Femur (tissue), 1 donor: ENCODE measurements at regions not wholly inside any gene's neighbourhood (a gene's known extent, or its start where the extent isn't known, plus 50 kb on each side); places are given as distances from the start of the nearest gene placed in this dataset.

Experiments
- DNase-seq: peaks from one replicate; pipeline ENCODE4 v3.0.0-alpha.2; 2017

DNA sequence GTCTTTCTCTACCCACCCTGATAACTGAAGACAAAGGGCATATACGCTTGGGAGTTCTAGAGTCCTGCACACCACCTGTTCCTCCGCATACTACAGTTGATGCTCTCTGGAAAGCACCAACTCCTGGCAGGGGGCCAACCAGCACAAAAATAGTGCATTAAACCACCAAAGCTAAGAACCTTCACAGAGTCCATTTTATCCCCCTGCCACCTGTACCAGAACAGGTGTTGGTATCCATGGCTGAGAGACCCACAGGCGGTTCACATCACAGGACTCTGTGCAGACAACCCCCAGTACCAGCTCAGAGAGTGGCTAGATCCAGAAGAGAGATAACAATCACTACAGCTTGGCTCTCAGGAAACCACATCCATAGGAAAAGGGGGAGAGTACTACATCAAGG, 114.4 kb upstream of the POU1F1 start:
- DNase-seq = peak; percentile 18

- no peak for DNase-seq
Measured at GRCh38 chr3:87390353-87390752, 114.0 kb upstream of the POU1F1 start.

- no peak for DNase-seq
Measured at GRCh38 chr3:87375231-87375682, 98.9 kb upstream of the POU1F1 start.

DNA sequence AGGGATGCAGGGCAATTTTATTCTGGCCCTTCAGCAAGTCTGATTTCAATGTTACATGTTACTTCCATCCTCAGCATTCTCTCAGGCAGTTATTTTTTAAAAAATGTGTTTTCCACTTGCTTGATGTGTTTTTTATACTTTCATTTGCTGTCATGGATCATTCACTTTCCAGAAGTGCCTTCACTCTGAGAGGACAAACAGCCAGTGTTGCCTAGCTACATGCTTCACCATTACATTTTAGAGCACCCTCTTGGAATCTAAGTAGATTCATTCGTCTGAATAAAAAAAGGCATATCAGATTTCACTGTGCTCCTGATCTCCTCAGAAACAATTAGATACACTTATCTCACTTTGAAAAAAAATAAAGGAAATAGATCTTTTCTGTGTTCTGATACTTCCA, 93.6 kb upstream of the POU1F1 start:
- DNase-seq = no peak

- no peak for DNase-seq
Measured at GRCh38 chr3:87367736-87368135, 91.4 kb upstream of the POU1F1 start.

- DNase-seq = no peak
Measured at GRCh38 chr3:87363721-87364120, 87.3 kb upstream of the POU1F1 start.

GRCh38 chr3:87361956-87362355, 85.6 kb upstream of the POU1F1 start:
- DNase-seq = no peak

GRCh38 chr3:87361271-87361670, 84.9 kb upstream of the POU1F1 start:
- no peak for DNase-seq

DNA sequence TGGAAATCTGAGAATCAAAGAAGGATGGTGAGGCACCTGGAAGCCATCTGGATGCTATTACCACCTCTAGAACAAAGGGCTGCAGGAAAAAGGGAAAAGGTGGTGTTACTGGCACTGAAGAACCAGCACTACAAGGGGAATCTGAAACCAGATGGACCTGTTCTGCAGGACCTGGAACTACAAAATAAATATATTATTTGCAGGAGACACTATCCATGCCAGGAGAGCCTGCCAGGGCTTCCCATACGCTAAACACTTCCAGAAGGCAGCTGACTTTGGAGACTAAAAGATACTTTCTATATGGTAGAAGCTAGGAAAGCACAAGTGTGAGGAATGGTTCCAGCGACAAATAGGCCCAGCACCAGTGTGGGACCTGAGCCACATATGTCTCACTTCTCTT, 83.4 kb upstream of the POU1F1 start:
- peak; percentile 18 for DNase-seq

GRCh38 chr3:87359025-87359424, 82.6 kb upstream of the POU1F1 start:
- no peak for DNase-seq

GRCh38 chr3:87358066-87358465, 81.7 kb upstream of the POU1F1 start:
- DNase-seq = no peak

DNA sequence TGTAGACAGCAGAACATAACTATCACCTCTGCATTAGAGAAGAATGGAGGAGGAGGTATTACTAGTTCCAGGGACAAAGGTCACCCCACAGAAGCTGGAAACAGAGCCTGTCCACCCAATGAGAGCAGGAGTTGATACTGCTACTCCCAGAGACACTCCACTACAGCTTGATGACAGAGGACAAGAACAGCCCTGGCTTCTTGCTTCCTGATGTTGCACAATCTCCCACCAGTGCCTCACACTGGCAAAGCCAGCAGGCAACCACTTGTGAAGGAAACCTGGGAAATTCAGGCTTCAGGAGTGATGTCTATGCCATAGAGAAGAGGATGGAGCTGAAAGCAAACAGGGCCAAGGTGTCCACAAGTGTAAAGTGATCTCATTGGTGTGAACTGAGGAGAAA, 78.0 kb upstream of the POU1F1 start:
- no peak for DNase-seq

GRCh38 chr3:87351937-87352336, 75.6 kb upstream of the POU1F1 start:
- DNase-seq = no peak

DNA sequence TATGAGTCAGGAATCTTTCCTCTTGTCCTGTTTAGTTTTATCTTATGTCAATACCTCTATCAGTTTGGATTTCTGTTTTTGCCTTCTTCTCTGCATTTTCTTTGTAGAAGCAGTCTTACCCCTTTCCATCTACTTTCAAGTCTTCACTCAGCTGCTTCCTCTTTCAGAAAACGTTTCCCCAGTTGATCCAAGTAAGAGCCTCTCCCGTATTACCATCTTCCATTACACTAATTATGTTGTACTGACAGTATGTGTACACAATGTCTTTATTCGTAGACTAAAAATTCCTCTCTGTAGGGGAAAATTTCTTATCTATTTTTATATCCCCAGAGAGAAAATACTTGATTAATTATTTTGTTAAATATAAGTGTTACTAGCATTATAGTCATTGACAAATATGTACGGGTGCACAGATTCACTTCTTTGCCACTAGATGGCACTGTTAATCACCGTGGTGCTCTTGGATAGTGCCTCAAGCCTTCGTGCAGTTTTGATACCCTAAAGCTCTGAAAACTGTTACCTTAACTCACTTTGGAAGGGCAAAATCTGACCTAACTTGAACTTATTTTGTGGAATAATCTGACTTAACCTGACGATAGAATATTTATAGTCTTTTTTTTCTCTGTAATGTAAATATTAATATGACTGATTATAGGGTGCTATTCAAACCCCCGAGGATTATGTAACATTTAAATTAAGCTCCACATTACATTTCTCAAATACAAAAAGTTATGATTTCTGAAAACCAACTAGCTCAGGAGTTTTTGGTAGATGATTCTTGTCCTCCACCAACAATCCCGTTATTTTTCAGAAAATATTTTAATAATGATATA, 74.2 kb upstream of the POU1F1 start:
- peak; percentile 24 for DNase-seq

- no peak for DNase-seq
Measured at GRCh38 chr3:87349833-87350232, 73.4 kb upstream of the POU1F1 start.

GRCh38 chr3:87336761-87337160, 60.4 kb upstream of the POU1F1 start:
- no peak for DNase-seq

DNA sequence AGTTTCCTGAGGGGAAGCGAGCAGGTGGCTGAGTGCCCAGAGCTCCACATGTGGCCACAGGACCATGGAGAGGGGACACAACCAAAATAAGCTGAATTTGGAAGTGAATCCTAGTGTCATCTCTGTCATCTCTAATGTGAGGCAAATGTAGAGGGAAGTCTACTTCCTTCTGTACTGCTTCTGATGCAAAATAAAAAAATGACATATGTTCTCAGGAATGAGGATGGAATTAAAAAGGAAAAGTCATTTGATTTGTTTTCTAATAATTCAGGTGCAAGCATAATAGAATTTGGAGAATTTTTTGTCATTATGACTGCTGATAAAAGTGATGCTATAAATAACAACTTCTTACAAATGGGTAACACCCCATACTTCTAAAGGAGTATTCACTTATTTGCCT, 59.5 kb upstream of the POU1F1 start:
- DNase-seq = no peak

DNA sequence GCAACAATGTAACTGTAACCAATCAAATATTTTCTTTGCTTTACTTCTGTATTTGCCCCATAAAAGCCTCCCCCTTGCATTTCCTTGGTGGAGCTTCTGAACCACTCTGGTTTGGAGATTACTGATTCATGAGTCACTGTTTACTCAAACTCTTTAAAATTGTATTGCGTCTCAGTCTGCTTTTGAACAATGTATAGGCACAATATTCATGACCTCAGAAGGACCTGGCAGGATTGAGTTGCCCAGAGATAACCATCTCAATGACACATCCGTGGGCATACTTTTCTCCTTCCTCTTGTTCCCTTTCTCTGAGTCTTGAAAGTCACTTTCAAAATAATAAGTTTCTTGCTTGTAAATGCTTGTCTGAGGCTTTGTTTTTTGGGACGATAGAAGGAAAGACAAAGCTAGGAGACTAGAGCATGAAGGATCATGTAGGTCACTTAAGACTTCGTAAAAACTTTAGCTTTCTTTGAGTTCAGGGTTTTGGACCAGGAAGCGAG, 57.1 kb upstream of the POU1F1 start:
- no peak for DNase-seq

DNA sequence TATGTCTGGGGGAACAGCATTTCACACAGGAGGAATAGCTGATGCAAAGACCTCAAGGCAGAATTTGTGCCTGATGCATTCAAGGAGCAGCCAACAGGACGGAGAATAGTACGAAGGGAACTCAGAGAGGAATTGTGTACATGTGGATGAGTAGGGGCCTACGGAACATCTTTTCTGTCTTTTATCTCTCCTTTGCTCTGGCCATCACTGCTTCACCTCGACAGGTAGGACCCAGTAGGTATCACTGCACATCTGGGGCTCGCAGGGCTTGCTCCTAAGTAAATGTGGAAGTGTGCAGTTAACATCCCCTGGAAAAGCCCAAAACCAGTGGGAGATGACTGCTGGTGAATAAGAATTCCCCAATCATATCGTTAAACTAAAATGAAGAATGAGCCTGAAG, 56.4 kb upstream of the POU1F1 start:
- no peak for DNase-seq

GRCh38 chr3:87329065-87329464, 52.7 kb upstream of the POU1F1 start:
- DNase-seq = no peak
